ENCODE measurements at regions not wholly inside any gene's neighbourhood (a gene's known extent, or its start where the extent isn't known, plus 50 kb on each side); places are given as distances from the start of the nearest gene placed in this dataset.

DNA sequence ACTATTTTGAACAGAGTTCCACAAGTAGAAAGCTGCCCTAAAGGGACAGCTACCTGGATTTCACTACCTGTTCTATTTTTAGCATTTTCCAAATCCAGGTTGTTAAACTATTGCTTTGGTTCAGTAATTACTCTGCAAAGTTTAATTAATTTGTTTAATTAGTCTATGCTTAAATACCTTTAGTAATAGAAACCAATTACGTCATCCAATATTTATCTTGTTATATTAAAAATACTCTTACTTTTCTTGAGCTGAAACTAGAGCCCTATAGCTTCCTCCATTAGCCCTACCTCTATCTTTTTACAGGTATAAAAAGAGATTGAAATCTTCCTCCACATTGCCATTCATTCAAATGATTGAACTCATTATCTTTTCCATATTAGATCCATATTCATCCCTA is 514.6 kb downstream of the DSC3 start:
- TF ChIP-seq BRCA1 (CRISPR knock-in tag; IDR thresholded peaks at IDR 0.05) (no peak), CTCF (CRISPR knock-in tag; IDR thresholded peaks at IDR 0.05) (no peak), POLR2AphosphoS5 (IDR thresholded peaks at IDR 0.05; ENCODE audit: low read depth, low read length) (no peak), TP53 (CRISPR knock-in tag; conservative IDR thresholded peaks at IDR 0.05) (no peak)
- TF ChIP-seq, protein P1, sequence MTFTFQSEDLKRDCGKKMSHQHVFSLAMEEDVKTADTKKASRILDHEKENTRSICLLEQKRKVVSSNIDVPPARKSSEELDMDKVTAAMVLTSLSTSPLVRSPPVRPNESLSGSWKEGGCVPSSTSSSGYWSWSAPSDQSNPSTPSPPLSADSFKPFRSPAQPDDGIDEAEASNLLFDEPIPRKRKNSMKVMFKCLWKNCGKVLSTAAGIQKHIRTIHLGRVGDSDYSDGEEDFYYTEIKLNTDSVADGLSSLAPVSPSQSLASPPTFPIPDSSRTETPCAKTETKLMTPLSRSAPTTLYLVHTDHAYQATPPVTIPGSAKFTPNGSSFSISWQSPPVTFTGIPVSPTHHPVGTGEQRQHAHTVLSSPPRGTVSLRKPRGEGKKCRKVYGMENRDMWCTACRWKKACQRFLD (CRISPR knock-in tag; IDR thresholded peaks at IDR 0.05; ENCODE audit: borderline replicate concordance), result no peak
